Stomach (tissue), 4 donors: ENCODE measurements at regions not wholly inside any gene's neighbourhood (a gene's known extent, or its start where the extent isn't known, plus 50 kb on each side); places are given as distances from the start of the nearest gene placed in this dataset.

Experiments
- CTCF ChIP-seq, 7 experiments: fragments of 450-650 bp in 4 of 7; fragments of 200-600 bp in 3 of 7; sonication (generic) in 3 of 7; IDR thresholded peaks; one replicate each; pipeline ENCODE4 v1.5.1; 2016 to 2019; ENCODE audit warnings: antibody characterized with exemption in 7 of 7, control low read depth in 2 of 7, mild to moderate bottlenecking in 1 of 7
- EP300 ChIP-seq: sonication (generic); formaldehyde crosslinking; IDR thresholded peaks from one replicate; pipeline ENCODE4 v1.6.1; 2017; ENCODE audit warnings: antibody characterized with exemption
- POLR2A ChIP-seq, 4 donors: fragments of 450-650 bp; IDR thresholded peaks; one replicate each; pipeline ENCODE4 v1.6.1; 2016; ENCODE audit warnings: antibody characterized with exemption in 4 of 4, control low read depth in 2 of 4, mild to moderate bottlenecking in 1 of 4, moderate library complexity in 1 of 4
- POLR2AphosphoS5 ChIP-seq, 3 donors: sonication (generic); formaldehyde crosslinking; IDR thresholded peaks; one replicate each; pipeline ENCODE4 v1.6.1; 2016; ENCODE audit warnings: antibody characterized with exemption in 3 of 3

- TF ChIP-seq CTCF (IDR thresholded peaks at IDR 0.05) = no peak
- TF ChIP-seq POLR2AphosphoS5 (IDR thresholded peaks at IDR 0.05) = no peak
- no peak for TF ChIP-seq POLR2A (IDR thresholded peaks at IDR 0.05)
- TF ChIP-seq EP300 = no peak
Measured at GRCh38 chr1:2941040-2941439, 80.2 kb upstream of the ACTRT2 start.
